ENCODE measurements at regions not wholly inside any gene's neighbourhood (a gene's known extent, or its start where the extent isn't known, plus 50 kb on each side); places are given as distances from the start of the nearest gene placed in this dataset.

DNA sequence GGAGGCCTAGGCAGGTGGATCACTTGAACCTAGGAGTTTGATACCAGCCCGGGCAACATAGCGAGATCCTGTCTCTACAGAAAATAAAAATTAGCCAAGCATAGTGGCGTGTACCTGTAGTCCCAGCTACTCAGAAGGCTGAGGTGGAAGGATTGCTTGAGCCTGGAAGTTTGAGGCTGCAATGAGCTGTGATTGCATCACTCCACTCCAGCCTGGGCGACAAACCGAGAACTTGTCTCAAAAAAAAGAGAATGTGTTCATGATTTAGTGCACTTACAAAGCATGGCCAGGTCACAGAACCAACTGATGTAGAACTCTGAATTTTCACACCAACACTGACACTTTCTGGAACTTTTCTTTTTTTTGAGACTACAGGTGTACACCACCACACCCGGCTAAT is 182.7 kb downstream of the ZFP64 start:
- no peak for TF ChIP-seq EZH2 (IDR thresholded peaks at IDR 0.05; ENCODE audit: borderline replicate concordance, low read depth, low read length, severe bottlenecking)
- TF ChIP-seq, protein P1, sequence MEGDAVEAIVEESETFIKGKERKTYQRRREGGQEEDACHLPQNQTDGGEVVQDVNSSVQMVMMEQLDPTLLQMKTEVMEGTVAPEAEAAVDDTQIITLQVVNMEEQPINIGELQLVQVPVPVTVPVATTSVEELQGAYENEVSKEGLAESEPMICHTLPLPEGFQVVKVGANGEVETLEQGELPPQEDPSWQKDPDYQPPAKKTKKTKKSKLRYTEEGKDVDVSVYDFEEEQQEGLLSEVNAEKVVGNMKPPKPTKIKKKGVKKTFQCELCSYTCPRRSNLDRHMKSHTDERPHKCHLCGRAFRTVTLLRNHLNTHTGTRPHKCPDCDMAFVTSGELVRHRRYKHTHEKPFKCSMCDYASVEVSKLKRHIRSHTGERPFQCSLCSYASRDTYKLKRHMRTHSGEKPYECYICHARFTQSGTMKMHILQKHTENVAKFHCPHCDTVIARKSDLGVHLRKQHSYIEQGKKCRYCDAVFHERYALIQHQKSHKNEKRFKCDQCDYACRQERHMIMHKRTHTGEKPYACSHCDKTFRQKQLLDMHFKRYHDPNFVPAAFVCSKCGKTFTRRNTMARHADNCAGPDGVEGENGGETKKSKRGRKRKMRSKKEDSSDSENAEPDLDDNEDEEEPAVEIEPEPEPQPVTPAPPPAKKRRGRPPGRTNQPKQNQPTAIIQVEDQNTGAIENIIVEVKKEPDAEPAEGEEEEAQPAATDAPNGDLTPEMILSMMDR (IDR thresholded peaks at IDR 0.05; ENCODE audit: borderline replicate concordance, extremely low read depth, low read length, poor library complexity, severe bottlenecking) = no peak
- ATAC-seq (ENCODE audit: insufficient read depth, low read depth) = no peak

DNA sequence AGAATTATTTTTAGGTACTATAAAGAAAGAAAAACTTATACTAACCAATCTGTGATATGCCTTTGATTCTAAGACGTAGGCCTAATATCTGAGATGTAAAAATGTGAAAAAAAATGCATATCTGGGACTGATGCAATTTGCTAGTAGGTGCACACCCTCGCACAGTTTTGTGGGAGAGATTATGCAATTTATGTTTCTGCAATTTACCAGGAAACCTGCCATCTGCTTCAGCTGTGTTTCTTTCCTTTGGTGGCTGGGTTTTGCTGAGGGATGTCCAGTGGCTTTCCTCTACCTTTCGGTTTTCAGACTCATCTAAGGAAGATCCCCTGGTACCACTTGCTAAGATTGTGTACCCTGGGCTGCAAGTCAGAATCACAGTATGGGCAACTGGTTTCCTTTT is 186.9 kb downstream of the ZFP64 start:
- H3K4me2 ChIP-seq (ENCODE audit: insufficient read depth, low read length) = no peak overlapping the region
- no peak overlapping the region for H3K9ac ChIP-seq (ENCODE audit: low read depth, low read length)
- ATAC-seq (ENCODE audit: insufficient read depth, low read depth) (no peak), DNase-seq (no peak)
- H3K27ac ChIP-seq (ENCODE audit: low read length) = no peak overlapping the region
- H3K27me3 ChIP-seq (ENCODE audit: insufficient read depth, low read length, poor library complexity) = no peaks in the 10 kb centered on the region
- no peaks in the 10 kb centered on the region for H3K9me3 ChIP-seq (ENCODE audit: insufficient read depth, low read length, severe bottlenecking)
- H3K79me2 ChIP-seq (ENCODE audit: insufficient read depth, low read length) = no peaks in the 10 kb centered on the region
- H4K20me1 ChIP-seq (ENCODE audit: insufficient read depth, low read length) = no peaks in the 10 kb centered on the region
- H2AFZ ChIP-seq (ENCODE audit: low read depth, low read length) = no peak overlapping the region
- no peaks in the 10 kb centered on the region for H3K36me3 ChIP-seq (ENCODE audit: insufficient read depth, low read length)
- no peak for TF ChIP-seq EZH2 (IDR thresholded peaks at IDR 0.05; ENCODE audit: borderline replicate concordance, low read depth, low read length, severe bottlenecking)
- TF ChIP-seq, protein P1 (IDR thresholded peaks at IDR 0.05; ENCODE audit: borderline replicate concordance, extremely low read depth, low read length, poor library complexity, severe bottlenecking) = no peak
- no peaks in the 10 kb centered on the region for H3K4me1 ChIP-seq (ENCODE audit: insufficient read depth, low read length)
- H3K4me3 ChIP-seq (ENCODE audit: low read depth in 1 of 2, low read length in 2 of 2) = no peak overlapping the region

More for the DNA sequence above, 182.7 kb downstream of the ZFP64 start:
- Histone ChIP-seq H4K20me1 (ENCODE audit: insufficient read depth, low read length) (no peaks in the 10 kb centered on the region), H3K36me3 (ENCODE audit: insufficient read depth, low read length) (no peaks in the 10 kb centered on the region), H3K27me3 (ENCODE audit: insufficient read depth, low read length, poor library complexity) (no peaks in the 10 kb centered on the region), H3K4me1 (ENCODE audit: insufficient read depth, low read length) (no peaks in the 10 kb centered on the region), H3K9ac (ENCODE audit: low read depth, low read length) (no peak overlapping the region), H3K9me3 (ENCODE audit: insufficient read depth, low read length, severe bottlenecking) (peaks cover 3% of the 10 kb centered on the region), H2AFZ (ENCODE audit: low read depth, low read length) (no peak overlapping the region), H3K4me3 (ENCODE audit: low read depth in 1 of 2, low read length in 2 of 2) (no peak overlapping the region), H3K79me2 (ENCODE audit: insufficient read depth, low read length) (no peaks in the 10 kb centered on the region), H3K27ac (ENCODE audit: low read length) (no peak overlapping the region), H3K4me2 (ENCODE audit: insufficient read depth, low read length) (no peak overlapping the region)
- no peak for DNase-seq

DNA sequence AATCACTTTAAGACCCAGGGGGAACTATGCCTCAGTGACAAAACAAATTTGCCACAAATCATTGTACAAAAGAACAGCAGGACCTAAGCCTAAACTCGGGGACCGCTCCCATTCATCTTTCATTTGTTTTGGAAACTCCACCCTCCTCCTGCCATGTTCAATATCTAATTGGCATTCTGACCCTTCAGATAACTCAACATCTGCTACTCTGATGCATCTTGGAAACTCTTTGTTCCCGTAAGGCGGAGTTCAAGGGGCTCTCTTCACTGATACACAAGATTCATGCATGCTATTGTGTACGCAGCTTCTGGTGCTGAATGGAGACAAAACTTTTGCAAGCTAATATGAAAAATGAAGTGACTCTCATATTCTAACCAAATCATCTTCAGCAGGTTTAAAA is 187.6 kb downstream of the ZFP64 start:
- H3K9me3 ChIP-seq (ENCODE audit: insufficient read depth, low read length, severe bottlenecking) = no peaks in the 10 kb centered on the region
- no peak overlapping the region for H3K9ac ChIP-seq (ENCODE audit: low read depth, low read length)
- H3K4me3 ChIP-seq (ENCODE audit: low read depth in 1 of 2, low read length in 2 of 2) = no peak overlapping the region
- TF ChIP-seq EZH2 (IDR thresholded peaks at IDR 0.05; ENCODE audit: borderline replicate concordance, low read depth, low read length, severe bottlenecking) = no peak
- TF ChIP-seq, protein P1 (IDR thresholded peaks at IDR 0.05; ENCODE audit: borderline replicate concordance, extremely low read depth, low read length, poor library complexity, severe bottlenecking) = no peak
- no peak overlapping the region for H3K27ac ChIP-seq (ENCODE audit: low read length)
- H3K4me1 ChIP-seq (ENCODE audit: insufficient read depth, low read length) = no peaks in the 10 kb centered on the region
- ATAC-seq (ENCODE audit: insufficient read depth, low read depth) (no peak), DNase-seq (no peak)
- no peaks in the 10 kb centered on the region for H3K79me2 ChIP-seq (ENCODE audit: insufficient read depth, low read length)
- H2AFZ ChIP-seq (ENCODE audit: low read depth, low read length) = no peak overlapping the region
- no peaks in the 10 kb centered on the region for H3K36me3 ChIP-seq (ENCODE audit: insufficient read depth, low read length)
- no peaks in the 10 kb centered on the region for H3K27me3 ChIP-seq (ENCODE audit: insufficient read depth, low read length, poor library complexity)
- no peaks in the 10 kb centered on the region for H4K20me1 ChIP-seq (ENCODE audit: insufficient read depth, low read length)
- no peak overlapping the region for H3K4me2 ChIP-seq (ENCODE audit: insufficient read depth, low read length)

DNA sequence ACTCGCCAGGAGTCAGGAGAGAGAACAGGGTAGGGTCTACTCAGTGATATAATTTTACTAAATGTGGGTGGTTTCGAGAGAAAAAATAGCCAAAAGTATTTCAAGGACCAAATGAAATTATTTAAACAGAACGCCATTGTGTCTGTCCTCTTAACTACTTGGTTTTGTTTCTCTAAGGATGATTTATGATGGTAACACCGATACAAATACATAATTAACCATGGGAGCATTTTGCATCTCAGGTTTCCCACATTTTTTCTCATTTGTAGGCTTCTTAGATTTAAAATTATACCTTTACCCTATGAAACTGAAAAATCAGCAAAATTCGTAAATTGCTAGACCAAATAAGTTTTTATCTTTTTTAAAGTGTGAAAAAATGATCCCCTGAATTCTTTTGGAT is 188.2 kb downstream of the ZFP64 start:
- no peak overlapping the region for H2AFZ ChIP-seq (ENCODE audit: low read depth, low read length)
- H3K27me3 ChIP-seq (ENCODE audit: insufficient read depth, low read length, poor library complexity) = no peaks in the 10 kb centered on the region
- ATAC-seq (ENCODE audit: insufficient read depth, low read depth) (no peak), DNase-seq (no peak)
- H3K9ac ChIP-seq (ENCODE audit: low read depth, low read length) = no peak overlapping the region
- H4K20me1 ChIP-seq (ENCODE audit: insufficient read depth, low read length) = no peaks in the 10 kb centered on the region
- TF ChIP-seq EZH2 (IDR thresholded peaks at IDR 0.05; ENCODE audit: borderline replicate concordance, low read depth, low read length, severe bottlenecking) = no peak
- TF ChIP-seq, protein P1 (IDR thresholded peaks at IDR 0.05; ENCODE audit: borderline replicate concordance, extremely low read depth, low read length, poor library complexity, severe bottlenecking) = no peak
- no peaks in the 10 kb centered on the region for H3K4me1 ChIP-seq (ENCODE audit: insufficient read depth, low read length)
- no peaks in the 10 kb centered on the region for H3K36me3 ChIP-seq (ENCODE audit: insufficient read depth, low read length)
- H3K9me3 ChIP-seq (ENCODE audit: insufficient read depth, low read length, severe bottlenecking) = no peaks in the 10 kb centered on the region
- H3K27ac ChIP-seq (ENCODE audit: low read length) = no peak overlapping the region
- no peak overlapping the region for H3K4me2 ChIP-seq (ENCODE audit: insufficient read depth, low read length)
- H3K4me3 ChIP-seq (ENCODE audit: low read depth in 1 of 2, low read length in 2 of 2) = no peak overlapping the region
- no peaks in the 10 kb centered on the region for H3K79me2 ChIP-seq (ENCODE audit: insufficient read depth, low read length)

Measured in DND-41 (cell line).